ENCODE measurements at regions not wholly inside any gene's neighbourhood (a gene's known extent, or its start where the extent isn't known, plus 50 kb on each side); places are given as distances from the start of the nearest gene placed in this dataset.
A peak's percentile ranks its signal among the peaks of the same experiment; 100 is the strongest.

- no peak for DNase-seq
Measured at GRCh38 chr3:64306745-64307144, 81.5 kb upstream of the PRICKLE2 start.

GRCh38 chr3:64305731-64306130, 80.5 kb upstream of the PRICKLE2 start:
- DNase-seq: no peak

- no peak for DNase-seq
Measured at GRCh38 chr3:64304828-64305410, 79.7 kb upstream of the PRICKLE2 start.

GRCh38 chr3:64303881-64304280, 78.6 kb upstream of the PRICKLE2 start:
- DNase-seq: no peak

- DNase-seq: no peak
Measured at GRCh38 chr3:64303401-64303800, 78.1 kb upstream of the PRICKLE2 start.

- no peak for DNase-seq
Measured at GRCh38 chr3:64301476-64301875, 76.2 kb upstream of the PRICKLE2 start.

GRCh38 chr3:64300790-64301423, 75.6 kb upstream of the PRICKLE2 start:
- peak; percentile 65 for DNase-seq

- no peak for DNase-seq
Measured at GRCh38 chr3:64299206-64299605, 73.9 kb upstream of the PRICKLE2 start.

GRCh38 chr3:64297563-64297962, 72.3 kb upstream of the PRICKLE2 start:
- DNase-seq: no peak

GRCh38 chr3:64295594-64295993, 70.3 kb upstream of the PRICKLE2 start:
- DNase-seq: peak; percentile 73

- DNase-seq: no peak
Measured at GRCh38 chr3:64294771-64295170, 69.5 kb upstream of the PRICKLE2 start.

- no peak for DNase-seq
Measured at GRCh38 chr3:64293121-64293520, 67.9 kb upstream of the PRICKLE2 start.

- peak; percentile 60 for DNase-seq
Measured at GRCh38 chr3:64291956-64292355, 66.7 kb upstream of the PRICKLE2 start.

GRCh38 chr3:64291345-64291744, 66.1 kb upstream of the PRICKLE2 start:
- peak; percentile 90 for DNase-seq

- no peak for DNase-seq
Measured at GRCh38 chr3:64290864-64291263, 65.6 kb upstream of the PRICKLE2 start.

- DNase-seq: no peak
Measured at GRCh38 chr3:64290161-64290560, 64.9 kb upstream of the PRICKLE2 start.

- DNase-seq: no peak
Measured at GRCh38 chr3:64289622-64290021, 64.4 kb upstream of the PRICKLE2 start.

GRCh38 chr3:64278625-64279024, 53.4 kb upstream of the PRICKLE2 start:
- DNase-seq: peak; percentile 62

GRCh38 chr3:64276131-64276530, 50.9 kb upstream of the PRICKLE2 start:
- no peak for DNase-seq
